ENCODE measurements at regions not wholly inside any gene's neighbourhood (a gene's known extent, or its start where the extent isn't known, plus 50 kb on each side); places are given as distances from the start of the nearest gene placed in this dataset.

DNA sequence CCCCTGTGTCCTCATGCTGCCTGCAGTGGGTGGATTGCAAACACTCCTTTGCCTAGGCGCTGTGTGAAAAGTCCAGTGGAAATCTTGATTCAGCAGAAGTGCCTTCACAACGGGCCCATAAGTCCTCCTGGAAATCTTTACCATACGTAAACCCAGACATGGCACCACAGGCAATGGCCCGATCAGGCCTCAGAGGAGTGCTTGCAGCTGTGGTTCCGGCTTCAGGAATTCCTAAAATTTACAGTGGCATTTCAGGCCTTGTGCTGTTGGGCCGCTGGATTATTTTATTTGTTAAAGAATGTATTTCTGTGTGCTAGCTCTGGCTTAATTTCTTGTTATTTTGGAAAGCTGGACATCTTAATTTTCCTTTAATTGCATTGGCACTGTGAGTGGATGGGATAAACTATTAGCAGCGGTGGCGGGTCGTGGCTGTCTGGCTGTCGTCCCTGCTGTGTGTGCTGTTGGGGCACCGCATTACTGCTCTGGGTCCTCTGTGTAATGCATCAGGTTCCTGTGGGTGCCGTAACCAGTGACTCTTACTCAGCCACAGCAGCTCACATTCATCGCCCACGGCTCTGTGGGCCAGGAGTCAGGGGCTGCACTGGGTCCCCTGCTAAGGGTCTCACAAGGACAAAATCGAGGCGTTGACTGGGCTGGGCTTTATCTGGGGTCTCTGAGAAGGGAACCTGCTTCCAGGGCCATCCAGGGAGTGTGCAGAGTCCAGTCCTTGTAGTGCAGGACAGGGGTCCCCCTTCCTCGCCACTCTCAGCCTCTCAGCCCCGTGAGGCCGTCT is 73.1 kb downstream of the RTP5 start:
- intact Hi-C loops (cut with micrococcal nuclease) = no loop called here

- intact Hi-C loops (cut with micrococcal nuclease) = no loop called here
Observed at GRCh38 chr2:241943209-241943850, 73.8 kb downstream of the RTP5 start.

DNA sequence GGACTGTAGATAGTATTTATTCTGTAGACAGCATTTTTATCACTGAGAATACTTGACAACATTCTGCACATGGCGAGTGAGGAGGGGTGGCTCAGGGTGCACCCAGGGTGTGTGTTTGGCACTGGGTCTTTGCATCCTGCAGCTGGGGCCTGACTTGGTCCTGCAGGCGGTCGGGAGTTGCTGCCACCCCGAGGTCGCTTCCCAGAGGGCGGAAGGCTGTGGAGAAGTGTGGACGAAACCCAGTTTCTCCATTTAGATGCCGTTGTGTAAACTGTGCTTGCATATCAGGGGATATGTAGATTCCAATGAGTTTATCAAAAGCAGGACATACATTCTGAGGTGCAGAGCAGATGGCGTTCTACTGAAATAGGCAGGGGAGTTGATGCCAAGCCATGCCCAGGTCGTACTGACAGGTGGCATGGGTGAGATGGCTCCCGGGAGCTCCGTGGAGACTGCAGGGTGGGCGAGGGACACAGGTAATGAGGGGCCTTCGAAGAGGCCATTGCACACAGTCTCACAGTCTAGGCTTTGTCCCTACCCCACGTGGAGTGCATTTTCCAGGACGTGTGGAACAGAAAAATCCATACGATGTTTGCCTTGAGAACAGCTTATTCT is 74.5 kb downstream of the RTP5 start:
- intact Hi-C loops (cut with micrococcal nuclease) = no loop called here

DNA sequence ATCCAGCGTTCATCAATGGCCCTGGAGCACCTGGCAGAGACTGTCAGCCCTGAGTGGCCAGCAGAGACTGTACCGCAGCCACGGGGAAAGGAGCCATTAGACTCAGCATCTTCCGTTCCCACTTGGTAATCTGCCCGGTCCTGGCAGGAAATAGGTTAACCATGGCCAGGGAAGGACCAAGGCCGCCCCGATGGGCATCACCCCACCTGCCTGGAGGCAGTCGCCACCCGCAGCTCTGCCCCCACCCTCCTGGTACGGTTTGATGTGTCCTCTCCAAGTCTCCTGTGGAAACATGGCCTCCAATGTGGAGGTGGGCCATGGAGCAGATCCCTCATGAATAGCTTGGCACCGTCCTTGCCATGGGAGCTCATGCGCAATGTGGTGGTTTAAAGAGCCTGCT is 75.3 kb downstream of the RTP5 start:
- intact Hi-C loops (cut with micrococcal nuclease) = no loop called here

GRCh38 chr2:241945311-241945710 is 75.8 kb downstream of the RTP5 start:
- intact Hi-C loops (cut with micrococcal nuclease) = no loop called here

DNA sequence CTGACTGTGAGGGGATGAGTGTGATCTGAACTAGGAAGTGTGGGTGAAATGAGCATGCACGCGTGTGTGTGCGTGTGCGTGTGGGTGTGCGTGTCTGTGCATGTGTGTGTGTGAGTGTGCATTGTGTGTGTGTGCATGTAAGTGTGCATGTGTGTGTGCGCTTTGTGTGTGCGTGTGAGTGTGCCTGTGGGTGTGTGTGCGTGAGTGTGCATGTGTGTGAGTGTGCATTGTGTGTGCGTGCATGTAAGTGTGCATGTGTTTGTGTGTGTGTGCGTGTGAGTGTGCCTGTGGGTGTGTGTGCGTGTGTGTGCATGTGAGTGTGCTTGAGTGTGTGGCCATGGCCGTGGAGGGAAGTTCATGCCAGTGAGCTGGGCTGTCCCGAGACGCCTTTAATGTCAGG is 76.3 kb downstream of the RTP5 start:
- intact Hi-C loops (cut with micrococcal nuclease) = no loop called here

GRCh38 chr2:241946306-241947003 is 76.9 kb downstream of the RTP5 start:
- intact Hi-C loops (cut with micrococcal nuclease) = no loop called here

DNA sequence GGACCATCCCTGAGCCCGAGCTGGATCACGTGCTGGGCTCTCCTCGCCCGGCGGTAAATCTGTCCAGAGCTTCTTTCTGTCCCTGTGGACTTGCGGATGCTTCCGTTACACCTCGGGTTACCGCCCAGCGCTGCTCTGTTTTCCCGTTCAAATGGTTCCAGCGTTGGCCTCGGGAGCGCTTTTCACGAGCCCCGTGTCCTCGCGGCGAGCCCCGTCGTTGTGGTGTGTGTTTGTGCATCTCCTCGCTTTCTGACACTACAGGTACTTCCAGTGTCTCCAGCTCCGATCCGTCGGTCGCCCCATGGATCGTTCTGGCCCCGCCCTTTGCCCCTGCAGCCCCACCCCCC is 77.4 kb downstream of the RTP5 start:
- intact Hi-C loops (cut with micrococcal nuclease) = no loop called here

DNA sequence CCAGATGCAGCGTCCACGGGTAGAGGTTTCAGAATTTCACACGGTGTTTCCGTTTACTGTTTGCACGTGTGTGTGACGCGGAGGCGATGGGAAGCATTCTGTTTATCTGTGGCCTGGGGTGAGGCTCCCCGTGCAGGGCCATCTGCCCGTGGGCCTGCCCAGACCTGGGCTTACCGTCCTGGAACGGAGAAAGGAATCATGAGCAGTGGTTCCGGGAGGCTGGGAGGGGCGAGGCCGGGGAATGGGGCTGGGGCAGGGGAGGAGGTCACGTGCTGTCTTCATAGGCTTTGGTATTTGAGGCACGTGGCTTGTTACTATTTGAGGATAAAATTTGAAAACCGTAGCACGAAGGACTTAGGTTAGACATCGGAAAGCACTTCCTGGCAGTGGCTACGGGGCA is 77.9 kb downstream of the RTP5 start:
- intact Hi-C loops (cut with micrococcal nuclease) = no loop called here

- intact Hi-C loops (cut with micrococcal nuclease) = no loop called here
Observed at GRCh38 chr2:241947876-241948275, 78.3 kb downstream of the RTP5 start.

- intact Hi-C loops (cut with micrococcal nuclease) = no loop called here
Observed at GRCh38 chr2:241948299-241948897, 78.9 kb downstream of the RTP5 start.

GRCh38 chr2:241948901-241949735 is 79.6 kb downstream of the RTP5 start:
- intact Hi-C loops (cut with micrococcal nuclease) = no loop called here

GRCh38 chr2:241949736-241950412 is 80.3 kb downstream of the RTP5 start:
- intact Hi-C loops (cut with micrococcal nuclease) = no loop called here

GRCh38 chr2:241950413-241951315 is 81.1 kb downstream of the RTP5 start:
- intact Hi-C loops (cut with micrococcal nuclease) = no loop called here

DNA sequence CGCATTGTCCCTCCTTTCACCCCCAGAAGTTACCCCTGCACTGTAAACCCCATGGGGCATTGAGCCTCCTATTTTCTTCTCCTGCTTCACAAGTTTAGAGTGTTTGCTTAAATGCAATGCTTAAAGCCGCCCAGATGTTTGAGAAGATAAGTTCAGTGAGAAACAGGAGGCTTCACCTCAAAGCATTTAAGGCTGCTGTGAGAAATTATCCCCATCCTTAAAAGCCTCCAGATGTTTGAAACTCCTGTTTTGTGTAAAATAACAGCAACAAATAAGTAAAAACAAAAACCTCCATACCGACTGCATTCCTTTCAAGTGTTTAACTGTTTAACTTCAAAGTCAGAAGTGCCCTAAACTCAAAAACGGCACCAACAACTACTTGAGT is 81.8 kb downstream of the RTP5 start:
- intact Hi-C loops (cut with micrococcal nuclease) = no loop called here

DNA sequence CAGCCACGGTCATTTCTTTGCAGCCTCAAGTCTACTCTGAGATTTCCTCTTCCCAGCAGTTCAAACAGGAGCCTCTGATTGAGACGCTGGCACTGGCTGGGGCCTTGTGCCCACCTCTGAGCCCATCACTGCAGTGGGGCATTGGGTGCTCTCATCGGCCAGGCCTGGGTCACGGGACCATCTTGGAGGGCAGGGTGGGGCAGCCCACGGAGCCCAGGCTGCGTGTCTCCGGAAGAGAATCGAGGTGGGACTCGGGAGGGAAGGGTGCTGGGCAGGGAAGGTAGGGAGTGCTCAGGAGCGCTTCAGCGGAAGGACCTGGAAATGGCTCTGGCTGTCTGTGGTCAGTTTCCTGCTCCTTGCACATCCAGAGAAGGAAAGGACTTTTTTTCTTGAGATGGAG is 82.4 kb downstream of the RTP5 start:
- intact Hi-C loops (cut with micrococcal nuclease) = no loop called here

DNA sequence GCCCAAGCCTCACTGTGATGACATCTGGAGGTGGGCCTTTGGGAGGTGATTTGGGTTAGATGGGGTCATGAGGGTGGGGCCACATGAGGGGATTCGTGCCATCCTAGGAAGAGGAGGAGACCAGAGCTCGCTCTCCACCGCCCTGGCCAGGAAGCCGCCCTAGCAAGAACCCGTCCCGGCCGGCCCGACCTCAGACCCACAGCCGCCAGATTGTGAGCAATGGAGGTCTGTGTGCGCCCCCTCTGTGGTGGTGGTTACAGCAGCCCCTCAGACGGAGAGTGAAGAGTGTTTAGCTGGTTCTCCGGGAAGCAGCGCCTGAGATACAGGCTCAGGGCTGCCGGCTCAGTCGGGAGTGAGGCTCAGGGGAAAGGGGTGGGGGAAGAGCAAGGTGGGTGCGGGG is 83.3 kb downstream of the RTP5 start:
- intact Hi-C loops (cut with micrococcal nuclease) = no loop called here

DNA sequence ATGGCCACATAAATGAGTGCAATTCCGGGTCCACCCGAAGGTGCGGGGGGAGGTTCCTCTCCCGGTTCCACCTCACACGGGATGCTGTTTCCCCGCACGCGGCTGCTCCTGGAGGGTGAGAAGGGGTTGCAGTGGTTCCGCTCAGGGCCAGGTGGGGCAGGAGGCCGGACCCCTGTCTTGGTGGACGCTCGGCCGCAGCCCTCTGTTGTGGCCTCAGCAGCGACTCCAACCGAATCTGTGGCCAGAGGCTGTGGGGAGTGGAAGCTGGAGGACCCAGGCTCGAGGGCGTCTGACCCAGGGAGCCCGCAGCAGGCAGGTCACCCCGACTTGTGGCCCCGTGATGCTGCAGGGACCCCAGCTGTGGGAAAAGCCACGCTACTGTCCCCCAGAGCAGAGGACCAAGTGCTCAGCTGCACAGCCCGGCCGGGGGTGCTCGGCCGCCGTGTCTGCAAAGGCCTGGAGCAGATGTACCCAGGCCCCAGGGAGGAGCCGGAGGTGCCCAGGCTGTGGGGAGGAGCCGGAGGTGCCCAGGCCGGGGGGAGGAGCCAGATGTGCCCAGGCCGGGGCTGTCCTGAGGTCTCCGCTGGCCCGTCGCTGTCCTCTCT is 83.9 kb downstream of the RTP5 start:
- intact Hi-C loops (cut with micrococcal nuclease) = no loop called here

All from T-helper 1 cell treated with Interleukin-12 subunit alpha and Interleukin-12 subunit beta and Interleukin-4 antibody, amounts not matched to agents 30 ng/mL and 1 ng/mL, for 36 hours (primary cell).